ENCODE measurements at regions not wholly inside any gene's neighbourhood (a gene's known extent, or its start where the extent isn't known, plus 50 kb on each side); places are given as distances from the start of the nearest gene placed in this dataset.

DNA sequence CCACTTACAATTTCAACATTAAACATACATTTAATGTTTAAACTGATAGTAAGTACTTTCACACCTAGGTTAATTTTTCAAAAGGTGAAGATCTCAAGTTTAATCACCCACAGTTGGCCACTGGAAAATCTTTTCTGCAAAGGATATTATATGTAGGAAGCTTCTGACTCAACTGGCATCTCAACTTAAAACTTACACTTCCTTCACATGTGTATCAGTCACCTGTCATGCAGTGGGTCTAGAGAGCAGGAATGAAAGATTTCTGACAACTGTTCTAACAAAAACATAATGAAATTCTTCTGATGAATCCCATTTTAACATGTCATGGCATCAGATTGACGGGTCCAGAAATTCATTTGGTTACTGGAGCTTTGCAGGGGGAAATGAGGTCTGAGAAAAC lies 192.8 kb downstream of the KLHL28 start:
- Histone ChIP-seq H3K4me1 (ENCODE audit: low read length) (no peaks in the 10 kb centered on the region), H3K36me3 (replicated peaks; ENCODE audit: insufficient read depth, low read length) (no peaks in the 10 kb centered on the region), H3K4me2 (ENCODE audit: low read depth, low read length) (no peak overlapping the region), H2AFZ (ENCODE audit: low read length) (no peak overlapping the region), H3K27me3 (replicated peaks; ENCODE audit: insufficient read depth, low read length) (no peaks in the 10 kb centered on the region), H3K9me3 (replicated peaks; ENCODE audit: insufficient read depth, low read length) (no peaks in the 10 kb centered on the region), H3K4me3 (ENCODE audit: low read length) (no peak overlapping the region), H3F3A (ENCODE audit: insufficient read depth, low read length) (no peaks in the 10 kb centered on the region), H3K27ac (ENCODE audit: low read length) (no peak overlapping the region), H3K79me2 (ENCODE audit: low read length) (no peaks in the 10 kb centered on the region), H4K20me1 (ENCODE audit: insufficient read depth, low read length) (no peaks in the 10 kb centered on the region), H3K9me2 (replicated peaks; ENCODE audit: insufficient read depth, low read length) (no peaks in the 10 kb centered on the region), H3K9ac (ENCODE audit: low read length) (no peak overlapping the region)
- TF ChIP-seq EZH2 (optimal IDR thresholded peaks at IDR 0.05; ENCODE audit: low read depth, low read length), result no peak
- TF ChIP-seq, protein P1, sequence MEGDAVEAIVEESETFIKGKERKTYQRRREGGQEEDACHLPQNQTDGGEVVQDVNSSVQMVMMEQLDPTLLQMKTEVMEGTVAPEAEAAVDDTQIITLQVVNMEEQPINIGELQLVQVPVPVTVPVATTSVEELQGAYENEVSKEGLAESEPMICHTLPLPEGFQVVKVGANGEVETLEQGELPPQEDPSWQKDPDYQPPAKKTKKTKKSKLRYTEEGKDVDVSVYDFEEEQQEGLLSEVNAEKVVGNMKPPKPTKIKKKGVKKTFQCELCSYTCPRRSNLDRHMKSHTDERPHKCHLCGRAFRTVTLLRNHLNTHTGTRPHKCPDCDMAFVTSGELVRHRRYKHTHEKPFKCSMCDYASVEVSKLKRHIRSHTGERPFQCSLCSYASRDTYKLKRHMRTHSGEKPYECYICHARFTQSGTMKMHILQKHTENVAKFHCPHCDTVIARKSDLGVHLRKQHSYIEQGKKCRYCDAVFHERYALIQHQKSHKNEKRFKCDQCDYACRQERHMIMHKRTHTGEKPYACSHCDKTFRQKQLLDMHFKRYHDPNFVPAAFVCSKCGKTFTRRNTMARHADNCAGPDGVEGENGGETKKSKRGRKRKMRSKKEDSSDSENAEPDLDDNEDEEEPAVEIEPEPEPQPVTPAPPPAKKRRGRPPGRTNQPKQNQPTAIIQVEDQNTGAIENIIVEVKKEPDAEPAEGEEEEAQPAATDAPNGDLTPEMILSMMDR (IDR thresholded peaks at IDR 0.05; ENCODE audit: low read length), result no peak
- no peak for TF ChIP-seq EZH2phosphoT487 (IDR thresholded peaks at IDR 0.05; ENCODE audit: low read length)
- no peak for DNase-seq

DNA sequence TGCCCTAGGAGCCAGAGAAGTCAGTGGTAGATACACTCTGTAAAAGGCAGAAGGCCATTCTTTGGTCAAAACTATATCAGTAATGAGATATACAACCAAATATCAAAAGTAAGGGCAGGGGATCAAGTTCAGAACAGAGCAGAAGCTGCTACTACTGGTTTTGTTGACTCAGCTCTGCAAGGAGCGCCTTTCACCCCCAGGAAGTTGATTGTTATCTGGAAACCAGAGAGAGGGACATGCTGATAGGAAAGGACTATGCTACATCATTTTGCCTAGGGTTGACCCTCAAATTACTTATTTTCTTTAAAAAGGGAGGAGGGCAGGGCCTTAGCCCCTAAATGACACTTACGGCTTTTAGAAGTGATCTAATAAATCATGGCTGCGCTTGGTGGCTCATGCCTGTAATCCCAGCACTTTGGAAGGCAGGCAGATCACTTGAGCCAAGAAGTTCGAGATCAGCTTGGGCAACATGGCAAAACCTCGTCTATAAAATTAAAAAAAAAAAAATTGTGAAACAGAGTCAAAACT lies 194.0 kb downstream of the KLHL28 start:
- TF ChIP-seq EZH2 (optimal IDR thresholded peaks at IDR 0.05; ENCODE audit: low read depth, low read length), result no peak
- TF ChIP-seq, protein P1 (IDR thresholded peaks at IDR 0.05; ENCODE audit: low read length), result no peak
- no peaks in the 10 kb centered on the region for H3K4me1 ChIP-seq (ENCODE audit: low read length)
- no peak overlapping the region for H3K9ac ChIP-seq (ENCODE audit: low read length)
- no peaks in the 10 kb centered on the region for H3K79me2 ChIP-seq (ENCODE audit: low read length)
- no peaks in the 10 kb centered on the region for H4K20me1 ChIP-seq (ENCODE audit: insufficient read depth, low read length)
- no peaks in the 10 kb centered on the region for H3K9me3 ChIP-seq (replicated peaks; ENCODE audit: insufficient read depth, low read length)
- H3K4me3 ChIP-seq (ENCODE audit: low read length), result no peak overlapping the region
- H3K4me2 ChIP-seq (ENCODE audit: low read depth, low read length), result no peak overlapping the region
- H3K27ac ChIP-seq (ENCODE audit: low read length), result no peak overlapping the region
- no peaks in the 10 kb centered on the region for H3F3A ChIP-seq (ENCODE audit: insufficient read depth, low read length)
- no peaks in the 10 kb centered on the region for H3K36me3 ChIP-seq (replicated peaks; ENCODE audit: insufficient read depth, low read length)
- no peak overlapping the region for H2AFZ ChIP-seq (ENCODE audit: low read length)
- H3K9me2 ChIP-seq (replicated peaks; ENCODE audit: insufficient read depth, low read length), result no peaks in the 10 kb centered on the region
- no peaks in the 10 kb centered on the region for H3K27me3 ChIP-seq (replicated peaks; ENCODE audit: insufficient read depth, low read length)
- DNase-seq, result no peak

DNA sequence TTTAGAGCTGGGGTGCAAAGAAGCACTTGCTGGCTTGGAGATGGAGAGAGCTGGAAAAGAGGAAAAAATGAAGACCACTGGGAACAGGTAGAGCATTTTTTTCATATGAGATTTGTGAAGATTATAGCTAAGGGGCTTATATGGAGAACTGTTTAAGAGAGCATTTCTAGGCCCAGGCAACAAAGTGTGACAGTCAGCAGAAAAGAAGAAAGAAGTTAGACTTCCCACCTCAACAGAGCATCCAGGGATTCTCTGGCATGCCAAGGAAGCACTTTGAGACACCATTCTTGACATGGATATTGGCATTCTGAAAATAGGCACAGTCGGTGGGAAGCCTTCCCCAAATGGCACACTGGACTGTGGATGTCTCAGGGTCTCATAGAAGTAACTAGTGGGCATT lies 195.5 kb downstream of the KLHL28 start:
- DNase-seq, result no peak
- Histone ChIP-seq H3K9ac (ENCODE audit: low read length) (no peak overlapping the region), H3K79me2 (ENCODE audit: low read length) (no peaks in the 10 kb centered on the region), H4K20me1 (ENCODE audit: insufficient read depth, low read length) (no peaks in the 10 kb centered on the region), H3F3A (ENCODE audit: insufficient read depth, low read length) (no peaks in the 10 kb centered on the region), H3K9me2 (replicated peaks; ENCODE audit: insufficient read depth, low read length) (no peaks in the 10 kb centered on the region), H3K27me3 (replicated peaks; ENCODE audit: insufficient read depth, low read length) (no peaks in the 10 kb centered on the region), H3K27ac (ENCODE audit: low read length) (no peak overlapping the region), H2AFZ (ENCODE audit: low read length) (no peak overlapping the region), H3K36me3 (replicated peaks; ENCODE audit: insufficient read depth, low read length) (no peaks in the 10 kb centered on the region), H3K4me2 (ENCODE audit: low read depth, low read length) (no peak overlapping the region), H3K4me1 (ENCODE audit: low read length) (no peaks in the 10 kb centered on the region), H3K9me3 (replicated peaks; ENCODE audit: insufficient read depth, low read length) (no peaks in the 10 kb centered on the region), H3K4me3 (ENCODE audit: low read length) (no peak overlapping the region)
- no peak for TF ChIP-seq EZH2phosphoT487 (IDR thresholded peaks at IDR 0.05; ENCODE audit: low read length)
- no peak for TF ChIP-seq EZH2 (optimal IDR thresholded peaks at IDR 0.05; ENCODE audit: low read depth, low read length)
- TF ChIP-seq, protein P1 (IDR thresholded peaks at IDR 0.05; ENCODE audit: low read length), result no peak

All from MM.1S (cell line).